Small intestine (tissue), 7 donors: ENCODE measurements at regions not wholly inside any gene's neighbourhood (a gene's known extent, or its start where the extent isn't known, plus 50 kb on each side); places are given as distances from the start of the nearest gene placed in this dataset.
"Not testable (repeated sequence)": the region's sequence is repeated elsewhere in the genome, so short reads cannot be mapped to it uniquely, and the experiment has no call there.

Experiments used
- DNase-seq, 2 donors: peaks; one replicate each; pipeline versions ENCODE4 v3.0.0 to v3.0.0-alpha.2; 2013
- FAIRE-seq: peaks from 2 replicates; lab custom pipeline; 2012; peaks lifted over from hg19 to GRCh38; lab: Jason Lieb, UNC
- H3K27ac ChIP-seq, 3 donors: one replicate each; pipeline ENCODE4 v1.5.1; 2013; ENCODE audit warnings: low read length in 2 of 3, mild to moderate bottlenecking in 2 of 3, control low read depth in 1 of 3, inconsistent platforms in 1 of 3, low read depth in 1 of 3, moderate library complexity in 1 of 3
- H3K27me3 ChIP-seq, 3 donors: one replicate each; pipeline ENCODE4 v1.6.1; 2013; ENCODE audit warnings: low read length in 3 of 3, inconsistent platforms in 1 of 3; ENCODE audit not compliant: control insufficient read depth in 3 of 3, insufficient read depth in 3 of 3
- H3K36me3 ChIP-seq, 3 donors: one replicate each; pipeline ENCODE4 v1.6.1; 2013; ENCODE audit warnings: low read length in 3 of 3, inconsistent platforms in 1 of 3, low read depth in 1 of 3, mild to moderate bottlenecking in 1 of 3, moderate library complexity in 1 of 3; ENCODE audit not compliant: control insufficient read depth in 3 of 3, insufficient read depth in 2 of 3
- H3K4me1 ChIP-seq, 3 donors: one replicate each; pipeline ENCODE4 v1.6.1; 2013; ENCODE audit warnings: low read length in 2 of 3, inconsistent platforms in 1 of 3, low read depth in 1 of 3, mild to moderate bottlenecking in 1 of 3, moderate library complexity in 1 of 3; ENCODE audit not compliant: control insufficient read depth in 3 of 3, insufficient read depth in 2 of 3
- H3K4me3 ChIP-seq, 3 donors: one replicate each; pipeline ENCODE4 v1.5.1; 2013; ENCODE audit warnings: low read length in 3 of 3, control low read depth in 1 of 3, inconsistent platforms in 1 of 3, low read depth in 1 of 3, mild to moderate bottlenecking in 1 of 3, moderate library complexity in 1 of 3
- H3K9me3 ChIP-seq, 2 donors: one replicate each; pipeline ENCODE4 v1.6.1; 2013; ENCODE audit warnings: low read depth in 1 of 2, low read length in 1 of 2; ENCODE audit not compliant: control insufficient read depth in 2 of 2, insufficient read depth in 1 of 2
- WGBS, 3 donors: extraction: QIAGEN DNeasy Blood & Tissue Kit; methylation state at CpG; one replicate each; pipeline ENCODE4 v1.1.7; 2013; 5-methylcytosine and 5-hydroxymethylcytosine counted together
- donor health status: healthy with polysubstance abuse.
- donor health status: control.
- donor health status: control.
- donor health status: Bipolar disorder and iron deficiency.
- donor health status: healthy.

DNA sequence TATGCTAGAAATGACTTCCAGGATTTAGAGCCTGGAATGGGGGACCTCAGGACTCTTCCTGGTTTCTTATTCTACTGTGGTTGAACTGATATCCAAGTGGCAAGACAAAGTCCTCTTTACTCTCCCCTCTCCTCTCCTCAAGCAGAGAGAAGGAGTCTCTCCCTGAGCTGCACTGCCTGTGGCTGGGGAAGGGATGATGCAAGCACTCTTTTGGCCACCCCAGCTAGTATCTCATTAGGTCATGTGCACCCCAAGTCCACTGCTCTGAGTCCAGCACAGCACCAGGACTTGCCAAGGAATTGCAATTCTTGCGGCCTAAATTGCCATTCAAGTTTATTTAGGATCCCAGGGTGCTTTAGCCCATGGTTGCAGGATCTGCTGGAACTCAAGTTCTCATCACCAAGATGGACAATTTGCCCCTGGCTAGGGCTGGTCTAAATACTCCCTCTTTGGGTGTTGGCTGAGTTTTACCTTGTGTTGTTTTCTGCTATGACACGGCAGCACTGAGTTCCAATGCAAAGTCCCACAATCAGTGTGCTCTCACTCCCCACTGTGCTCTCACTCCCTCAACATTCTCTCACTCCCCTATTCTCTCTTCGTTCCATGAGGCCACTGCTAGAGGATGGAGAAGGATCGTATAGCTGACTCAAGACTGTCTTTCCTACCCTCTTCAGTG lies 172.2 kb downstream of the TM2D1 start:
- H3K36me3 ChIP-seq: no peaks in the 10 kb centered on the region
- no peak for DNase-seq
- peaks cover 0 to 2% (median 0%) of the 10 kb centered on the region in 3 donors for H3K27me3 ChIP-seq
- H3K4me1 ChIP-seq: no peaks in the 10 kb centered on the region
- H3K27ac ChIP-seq: no peak overlapping the region
- WGBS, 3 donors: 89 to 94% (median 91%) methylated on average over 4 of the region's 4 CpGs
- peaks cover 0 to 15% of the 10 kb centered on the region in 2 donors for H3K9me3 ChIP-seq
- FAIRE-seq: no peak
- no peak overlapping the region for H3K4me3 ChIP-seq

- H3K36me3 ChIP-seq, H3K27ac ChIP-seq, H3K4me3 ChIP-seq, H3K4me1 ChIP-seq, H3K27me3 ChIP-seq, DNase-seq, H3K9me3 ChIP-seq, FAIRE-seq: not testable (repeated sequence)
- WGBS, 3 donors: 81 to 85% (median 83%) methylated on average over 2 of the region's 2 CpGs
Measured at GRCh38 chr1:61547302-61547701, 177.6 kb downstream of the TM2D1 start.

GRCh38 chr1:61544870-61545269 lies 180.1 kb downstream of the TM2D1 start:
- not testable (repeated sequence) for H3K9me3 ChIP-seq, H3K36me3 ChIP-seq, H3K27me3 ChIP-seq, DNase-seq, FAIRE-seq, H3K4me3 ChIP-seq, H3K27ac ChIP-seq, H3K4me1 ChIP-seq
- 42 to 64% (median 53%) methylated on average over 2 of the region's 2 CpGs for WGBS, 3 donors

DNA sequence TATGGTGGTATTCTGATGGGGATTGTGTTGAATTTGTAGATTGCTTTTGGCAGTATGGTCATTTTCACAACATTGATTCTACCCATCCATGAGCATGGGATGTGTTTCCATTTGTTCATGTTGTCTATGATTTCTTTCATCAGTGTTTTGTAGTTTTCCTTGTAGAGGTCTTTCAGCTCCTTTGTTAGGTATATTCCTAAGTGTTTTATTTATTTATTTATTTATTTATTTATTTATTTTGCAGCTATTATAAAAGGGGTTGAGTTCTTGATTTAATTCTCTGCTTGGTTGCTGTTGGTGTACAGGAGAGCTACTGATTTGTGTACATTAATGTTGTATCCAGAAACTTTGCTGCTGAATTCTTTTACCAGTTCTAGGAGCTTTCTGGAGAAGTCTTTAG lies 181.4 kb downstream of the TM2D1 start:
- not testable (repeated sequence) for H3K36me3 ChIP-seq, H3K27ac ChIP-seq, H3K27me3 ChIP-seq, H3K4me3 ChIP-seq, DNase-seq, H3K4me1 ChIP-seq, H3K9me3 ChIP-seq, FAIRE-seq

- Histone ChIP-seq H3K9me3 (no peaks in the 10 kb centered on the region), H3K36me3 (no peaks in the 10 kb centered on the region), H3K4me1 (no peaks in the 10 kb centered on the region), H3K27ac (no peak overlapping the region), H3K27me3 (no peaks in the 10 kb centered on the region), H3K4me3 (no peak overlapping the region)
- 88% methylated on average over 12 of the region's 12 CpGs for WGBS, 3 donors
- DNase-seq (no peak), FAIRE-seq (no peak)
Measured at GRCh38 chr1:61539720-61540462, 185.1 kb downstream of the TM2D1 start.

GRCh38 chr1:61538228-61538627 lies 186.7 kb downstream of the TM2D1 start:
- no peaks in the 10 kb centered on the region for H3K27me3 ChIP-seq
- no peaks in the 10 kb centered on the region for H3K4me1 ChIP-seq
- H3K36me3 ChIP-seq: no peaks in the 10 kb centered on the region
- H3K9me3 ChIP-seq: no peaks in the 10 kb centered on the region
- no peak overlapping the region for H3K4me3 ChIP-seq
- DNase-seq (no peak), FAIRE-seq (no peak)
- 84 to 91% (median 88%) methylated on average over 4 of the region's 4 CpGs for WGBS, 3 donors
- no peak overlapping the region for H3K27ac ChIP-seq

DNA sequence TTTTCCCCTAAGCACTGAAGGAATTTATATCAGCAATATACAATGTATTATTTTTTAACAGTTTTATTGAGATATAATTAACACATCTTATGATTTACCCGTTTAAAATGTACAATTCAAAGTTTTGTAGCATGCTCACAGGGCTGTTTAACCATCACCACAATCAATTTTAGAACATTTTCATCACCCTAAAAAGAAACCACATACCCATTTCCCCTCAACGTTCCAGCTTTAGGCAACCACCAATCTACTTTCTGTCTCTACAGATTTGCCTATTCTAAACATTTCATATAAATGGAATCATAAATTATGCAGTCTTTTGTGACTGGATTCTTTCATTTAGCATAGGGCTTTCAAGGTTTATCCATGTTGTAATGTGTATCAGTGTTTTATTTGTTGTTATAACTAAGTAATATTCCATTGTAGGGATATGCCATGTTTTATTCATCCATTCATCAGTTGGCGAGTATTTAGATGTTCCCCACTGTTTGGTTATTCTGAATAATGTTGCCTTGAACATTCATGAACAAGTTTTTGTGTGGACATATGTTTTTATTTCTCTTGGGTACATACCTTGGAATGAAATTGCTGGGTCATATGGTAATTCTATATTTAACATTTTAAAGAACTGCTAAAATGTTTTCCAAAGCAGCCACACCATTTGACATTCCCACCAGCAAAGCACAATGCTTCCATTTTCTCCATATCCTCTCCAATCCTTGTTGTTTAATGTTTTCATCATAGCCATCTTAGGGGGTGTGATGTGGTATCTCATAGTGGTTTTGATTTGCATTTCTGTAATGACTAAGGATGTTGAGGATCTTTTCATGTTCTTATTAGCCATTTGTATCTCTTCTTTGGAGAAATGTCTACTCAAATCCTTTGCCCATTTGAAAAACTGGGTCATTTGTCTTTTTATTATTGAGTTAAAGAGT lies 188.5 kb downstream of the TM2D1 start:
- no peak overlapping the region for H3K4me3 ChIP-seq
- H3K27me3 ChIP-seq: no peaks in the 10 kb centered on the region
- H3K27ac ChIP-seq: no peak overlapping the region
- no peak for DNase-seq
- no peaks in the 10 kb centered on the region for H3K4me1 ChIP-seq
- no peaks in the 10 kb centered on the region for H3K9me3 ChIP-seq
- FAIRE-seq: no peak
- no peaks in the 10 kb centered on the region for H3K36me3 ChIP-seq
- WGBS, 3 donors: 72 to 84% (median 81%) methylated on average over 3 of the region's 3 CpGs

DNA sequence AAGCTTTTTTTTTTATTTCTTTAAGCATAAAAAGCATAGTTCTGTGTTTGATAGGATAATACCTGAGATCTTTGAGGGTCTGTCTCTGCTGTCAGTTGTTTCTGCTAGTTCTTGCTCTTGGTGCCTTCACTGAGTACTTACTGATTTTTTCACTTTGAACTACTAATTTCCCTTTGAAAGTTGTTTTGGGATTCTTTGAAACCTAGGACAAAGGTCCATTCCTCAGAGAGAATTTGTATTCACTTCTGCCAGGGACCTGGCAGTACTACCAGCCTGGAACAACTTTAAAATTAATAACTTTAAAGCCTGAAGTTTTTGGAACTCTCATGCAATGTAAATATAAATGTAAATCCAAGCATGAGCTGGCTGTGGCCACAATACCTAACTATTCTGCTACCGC lies 190.1 kb downstream of the TM2D1 start:
- Histone ChIP-seq H3K27ac (no peak overlapping the region), H3K4me3 (no peak overlapping the region), H3K4me1 (no peaks in the 10 kb centered on the region), H3K36me3 (no peaks in the 10 kb centered on the region), H3K9me3 (no peaks in the 10 kb centered on the region), H3K27me3 (no peaks in the 10 kb centered on the region)
- WGBS, 3 donors: 93 to 100% (median 95%) methylated on average over 1 of the region's 1 CpG
- DNase-seq (no peak), FAIRE-seq (no peak)
